ENCODE measurements at regions not wholly inside any gene's neighbourhood (a gene's known extent, or its start where the extent isn't known, plus 50 kb on each side); places are given as distances from the start of the nearest gene placed in this dataset.
A peak's percentile ranks its signal among the peaks of the same experiment; 100 is the strongest.
"Not testable (repeated sequence)": the region's sequence is repeated elsewhere in the genome, so short reads cannot be mapped to it uniquely, and the experiment has no call there.

- no peak for DNase-seq
Observed at GRCh38 chr4:116005037-116005805, 891.8 kb upstream of the NDST4 start.

GRCh38 chr4:116001291-116001690 is 887.9 kb upstream of the NDST4 start:
- no peak for DNase-seq

GRCh38 chr4:115986573-115986972 is 873.2 kb upstream of the NDST4 start:
- no peak for DNase-seq

- not testable (repeated sequence) for DNase-seq
Observed at GRCh38 chr4:115975421-115976001, 862.1 kb upstream of the NDST4 start.

GRCh38 chr4:115973768-115974167 is 860.3 kb upstream of the NDST4 start:
- DNase-seq: no peak

- no peak for DNase-seq
Observed at GRCh38 chr4:115972967-115973366, 859.5 kb upstream of the NDST4 start.

- no peak for DNase-seq
Observed at GRCh38 chr4:115970859-115971258, 857.4 kb upstream of the NDST4 start.

- no peak for DNase-seq
Observed at GRCh38 chr4:115969756-115970155, 856.3 kb upstream of the NDST4 start.

- DNase-seq: no peak
Observed at GRCh38 chr4:115965588-115965987, 852.2 kb upstream of the NDST4 start.

GRCh38 chr4:115956054-115956796 is 842.8 kb upstream of the NDST4 start:
- DNase-seq: not testable (repeated sequence)

GRCh38 chr4:115950806-115951205 is 837.4 kb upstream of the NDST4 start:
- DNase-seq: no peak

GRCh38 chr4:115949974-115950743 is 836.7 kb upstream of the NDST4 start:
- not testable (repeated sequence) for DNase-seq

GRCh38 chr4:115945026-115945425 is 831.6 kb upstream of the NDST4 start:
- DNase-seq: peak; percentile 85 to 93

- peak; percentile 75 to 78 for DNase-seq
Observed at GRCh38 chr4:115944146-115944905, 830.9 kb upstream of the NDST4 start.

GRCh38 chr4:115938764-115939443 is 825.5 kb upstream of the NDST4 start:
- no peak for DNase-seq

GRCh38 chr4:115929373-115929772 is 816.0 kb upstream of the NDST4 start:
- DNase-seq: no peak

- DNase-seq: no peak
Observed at GRCh38 chr4:115927382-115927781, 814.0 kb upstream of the NDST4 start.

- DNase-seq: no peak
Observed at GRCh38 chr4:115923152-115923551, 809.7 kb upstream of the NDST4 start.

GRCh38 chr4:115920637-115921036 is 807.2 kb upstream of the NDST4 start:
- DNase-seq: no peak

GRCh38 chr4:115918149-115918548 is 804.7 kb upstream of the NDST4 start:
- no peak for DNase-seq

GRCh38 chr4:115906428-115906827 is 793.0 kb upstream of the NDST4 start:
- DNase-seq: no peak

GRCh38 chr4:115883847-115884246 is 770.4 kb upstream of the NDST4 start:
- DNase-seq: no peak
